H1 (cell line): ENCODE measurements at regions not wholly inside any gene's neighbourhood (a gene's known extent, or its start where the extent isn't known, plus 50 kb on each side); places are given as distances from the start of the nearest gene placed in this dataset.

Experiments
- CEBPB ChIP-seq: IDR thresholded peaks from 2 replicates; pipeline ENCODE4 v1.6.1; 2012; ENCODE audit warnings: low read depth, low read length
- CHD7 ChIP-seq: fragments of 300-600 bp; sonication (generic); IDR thresholded peaks from 2 replicates; pipeline ENCODE4 v1.7.1; 2012; ENCODE audit warnings: low read length, moderate library complexity, mild to moderate bottlenecking, inconsistent platforms; ENCODE audit not compliant: insufficient replicate concordance
- RNF2 ChIP-seq: fragments of 200-900, 300-1000 bp; sonication (generic); IDR thresholded peaks from 2 replicates; pipeline ENCODE4 v1.7.1; 2016; ENCODE audit warnings: borderline replicate concordance, low read depth, mild to moderate bottlenecking, antibody characterized with exemption, low read length; ENCODE audit not compliant: poor library complexity, severe bottlenecking; ENCODE audit errors: missing control alignments
- SRF ChIP-seq: IDR thresholded peaks from 2 replicates; pipeline ENCODE4 v1.6.1; 2011; ENCODE audit warnings: mild to moderate bottlenecking, low read depth, low read length, moderate library complexity

- no peak for TF ChIP-seq CHD7
- TF ChIP-seq CEBPB = no peak
- TF ChIP-seq SRF = no peak
- TF ChIP-seq RNF2 = no peak
These were observed 200.1 kb downstream of the TLE3 start (continued) for GRCh38 chr15:69897471-69898237.
